HEK293 (cell line): ENCODE measurements at regions not wholly inside any gene's neighbourhood (a gene's known extent, or its start where the extent isn't known, plus 50 kb on each side); places are given as distances from the start of the nearest gene placed in this dataset.

Source experiments
- CTCF ChIA-PET: fragments of 350-600 bp; formaldehyde crosslinking; extraction: SDS; loops from one replicate; lab custom pipeline; 2021; ENCODE audit warnings: antibody characterized with exemption; lab: Yijun Ruan, JAX
- POLR2A ChIA-PET: fragments of 300-600 bp; formaldehyde crosslinking; extraction: SDS; loops from one replicate; lab custom pipeline; 2020; ENCODE audit warnings: antibody characterized with exemption, inconsistent platforms; lab: Yijun Ruan, JAX
- H3K27ac ChIP-seq: fragments of 200-500 bp; sonication (Bioruptor generic); 2 replicates; pipeline ENCODE4 v1.5.1; 2014; ENCODE audit warnings: low read depth, low read length, control low read depth, inconsistent platforms; ENCODE audit errors: extremely low read depth
- H3K36me3 ChIP-seq, 2 experiments: fragments of 200-500 bp in 1 of 2; sonication (Bioruptor generic) in 1 of 2; 1 replicate in 1 of 2; 2 replicates in 1 of 2; pipeline ENCODE4 v1.5.1; 2014 to 2017; ENCODE audit warnings: inconsistent platforms in 2 of 2, low read length in 2 of 2; ENCODE audit not compliant: control insufficient read depth in 2 of 2, insufficient read depth in 1 of 2
- H3K4me1 ChIP-seq: fragments of 200-500 bp; sonication (Bioruptor generic); 2 replicates; pipeline ENCODE4 v1.5.1; 2014; ENCODE audit warnings: mild to moderate bottlenecking, low read length, inconsistent platforms; ENCODE audit not compliant: control insufficient read depth, insufficient read depth
- H3K4me3 ChIP-seq: 2 replicates; pipeline ENCODE4 v1.5.1; 2011; ENCODE audit warnings: low read depth, mild to moderate bottlenecking, control low read depth, low read length, moderate library complexity
- H3K9me3 ChIP-seq: fragments of 200-500 bp; sonication (Bioruptor generic); 2 replicates; pipeline ENCODE4 v1.5.1; 2014; ENCODE audit warnings: low read depth, low read length, inconsistent platforms; ENCODE audit not compliant: control insufficient read depth, insufficient read depth
- BCL11B ChIP-seq: fragments of 450-650 bp; formaldehyde crosslinking; IDR thresholded peaks from 2 replicates; pipeline ENCODE4 v1.5.1; 2016; ENCODE audit warnings: low read depth, missing biosample characterization, missing genetic modification characterization
- EGR2 ChIP-seq: fragments of 450-650 bp; formaldehyde crosslinking; IDR thresholded peaks from 2 replicates; pipeline ENCODE4 v1.5.1; 2016; ENCODE audit warnings: low read depth, missing biosample characterization, missing genetic modification characterization
- HOXC10 ChIP-seq: sonication (generic); formaldehyde crosslinking; IDR thresholded peaks from 2 replicates; pipeline ENCODE4 v1.8.1; 2023; ENCODE audit warnings: mild to moderate bottlenecking, missing genetic modification reagents
- KLF9 ChIP-seq: fragments of 450-650 bp; formaldehyde crosslinking; IDR thresholded peaks from 2 replicates; pipeline ENCODE4 v1.5.1; 2016; ENCODE audit warnings: missing biosample characterization, missing genetic modification characterization, low read depth
- PRDM1 ChIP-seq: fragments of 450-650 bp; formaldehyde crosslinking; IDR thresholded peaks from 2 replicates; pipeline ENCODE4; 2016; ENCODE audit warnings: missing biosample characterization, missing genetic modification characterization
- SCRT1 ChIP-seq: fragments of 450-650 bp; formaldehyde crosslinking; IDR thresholded peaks from 2 replicates; pipeline ENCODE4 v1.5.1; 2016; ENCODE audit warnings: missing biosample characterization, missing genetic modification characterization, borderline replicate concordance
- TRIM28 ChIP-seq: IDR thresholded peaks from 2 replicates; pipeline ENCODE4 v1.6.1; 2011; ENCODE audit warnings: low read length, control low read depth, borderline replicate concordance
- ZFHX2 ChIP-seq: fragments of 450-650 bp; formaldehyde crosslinking; conservative IDR thresholded peaks from 2 replicates; pipeline ENCODE4 v1.5.1; 2016; ENCODE audit warnings: missing biosample characterization, missing genetic modification characterization
- ZNF19 ChIP-seq: fragments of 450-650 bp; formaldehyde crosslinking; IDR thresholded peaks from 2 replicates; pipeline ENCODE4; 2016; ENCODE audit warnings: missing biosample characterization, missing genetic modification characterization, low read depth
- ZNF24 ChIP-seq: fragments of 450-650 bp; formaldehyde crosslinking; IDR thresholded peaks from 2 replicates; pipeline ENCODE4 v1.5.1; 2016; ENCODE audit warnings: missing biosample characterization, missing genetic modification characterization
- ZNF274 ChIP-seq, 2 experiments: fragments of 200-500 bp in 1 of 2; fragments of 450-650 bp in 1 of 2; sonication (Bioruptor generic) in 1 of 2; formaldehyde crosslinking in 1 of 2; IDR thresholded peaks; 2 replicates each; pipeline versions ENCODE4 v1.5.1 to v1.6.1; 2014 to 2016; ENCODE audit warnings: borderline replicate concordance in 1 of 2, inconsistent platforms in 1 of 2, low read length in 1 of 2, missing biosample characterization in 1 of 2, missing genetic modification characterization in 1 of 2
- ZNF335 ChIP-seq: fragments of 450-650 bp; formaldehyde crosslinking; conservative IDR thresholded peaks from 2 replicates; pipeline ENCODE4 v1.5.1; 2016; ENCODE audit warnings: missing biosample characterization, missing genetic modification characterization
- ZNF350 ChIP-seq: fragments of 450-650 bp; formaldehyde crosslinking; IDR thresholded peaks from 2 replicates; pipeline ENCODE4 v1.5.0; 2017; ENCODE audit warnings: missing biosample characterization, mild to moderate bottlenecking, missing genetic modification characterization
- ZNF600 ChIP-seq: fragments of 450-650 bp; formaldehyde crosslinking; IDR thresholded peaks from 2 replicates; pipeline ENCODE4 v1.5.1; 2016; ENCODE audit warnings: missing biosample characterization, missing genetic modification characterization
- ZNF768 ChIP-seq: fragments of 450-650 bp; formaldehyde crosslinking; IDR thresholded peaks from 2 replicates; pipeline ENCODE4 v1.5.1; 2018; ENCODE audit warnings: missing biosample characterization, mild to moderate bottlenecking, missing genetic modification characterization
- ZXDB ChIP-seq: fragments of 450-650 bp; formaldehyde crosslinking; IDR thresholded peaks from 2 replicates; pipeline ENCODE4 v1.5.1; 2016; ENCODE audit warnings: missing biosample characterization, missing genetic modification characterization
- TF ChIP-seq, protein P1 (sequence below): fragments of 450-650 bp; formaldehyde crosslinking; IDR thresholded peaks from 2 replicates; pipeline ENCODE4 v1.5.1; 2017; ENCODE audit warnings: missing biosample characterization, mild to moderate bottlenecking, missing genetic modification characterization, moderate library complexity
- TF ChIP-seq, protein P2 (sequence below): fragments of 450-650 bp; formaldehyde crosslinking; IDR thresholded peaks from 2 replicates; pipeline ENCODE4 v1.5.1; 2017; ENCODE audit warnings: missing biosample characterization, missing genetic modification characterization

DNA sequence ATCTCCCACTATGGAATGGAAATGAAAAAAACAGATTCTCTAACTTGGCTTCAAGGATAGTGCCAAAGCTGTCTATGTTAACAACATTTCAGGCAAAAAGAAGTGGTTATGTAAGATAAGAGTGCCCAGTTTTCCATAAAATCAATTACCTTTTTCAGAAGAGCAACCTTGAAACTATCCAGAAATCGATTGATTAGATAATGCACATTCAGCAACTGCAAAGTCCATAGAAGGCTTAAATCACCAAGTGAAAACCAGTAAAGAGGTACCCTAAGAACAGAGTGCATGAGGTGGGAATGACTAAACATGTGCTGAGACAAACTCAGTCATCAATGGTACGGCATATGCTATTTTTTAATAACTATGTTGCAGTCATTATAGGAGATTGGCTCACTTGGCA lies 71.9 kb upstream of the TNKS2 start:
- TF ChIP-seq ZXDB (no peak), ZNF600 (tag by site-specific recombination) (no peak), ZNF274 (IDR thresholded peaks at IDR 0.05; ENCODE audit: low read length) (no peak), ZNF274 (tag by site-specific recombination; IDR thresholded peaks at IDR 0.05; ENCODE audit: borderline replicate concordance) (no peak), TRIM28 (no peak), HOXC10 (no peak), ZNF350 (tag by site-specific recombination) (no peak), BCL11B (no peak), KLF9 (tag by site-specific recombination) (no peak), ZNF768 (no peak), PRDM1 (tag by site-specific recombination) (no peak)
- TF ChIP-seq, protein P1, sequence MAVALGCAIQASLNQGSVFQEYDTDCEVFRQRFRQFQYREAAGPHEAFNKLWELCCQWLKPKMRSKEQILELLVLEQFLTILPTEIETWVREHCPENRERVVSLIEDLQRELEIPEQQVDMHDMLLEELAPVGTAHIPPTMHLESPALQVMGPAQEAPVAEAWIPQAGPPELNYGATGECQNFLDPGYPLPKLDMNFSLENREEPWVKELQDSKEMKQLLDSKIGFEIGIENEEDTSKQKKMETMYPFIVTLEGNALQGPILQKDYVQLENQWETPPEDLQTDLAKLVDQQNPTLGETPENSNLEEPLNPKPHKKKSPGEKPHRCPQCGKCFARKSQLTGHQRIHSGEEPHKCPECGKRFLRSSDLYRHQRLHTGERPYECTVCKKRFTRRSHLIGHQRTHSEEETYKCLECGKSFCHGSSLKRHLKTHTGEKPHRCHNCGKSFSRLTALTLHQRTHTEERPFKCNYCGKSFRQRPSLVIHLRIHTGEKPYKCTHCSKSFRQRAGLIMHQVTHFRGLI (tag by site-specific recombination), result no peak
- TF ChIP-seq, all 188 proteins: peak for 0
- H3K27ac ChIP-seq, result no peak overlapping the region
- no peaks in the 10 kb centered on the region for H3K36me3 ChIP-seq
- H3K9me3 ChIP-seq, result no peaks in the 10 kb centered on the region
- POLR2A ChIA-PET, result no interaction called here
- CTCF ChIA-PET, result interaction anchor here (0.6 kb wide), 1 partner anchor 13 kb away, joined by 3 read pairs; no protein-coding TSS in a partner anchor
- no peak overlapping the region for H3K4me3 ChIP-seq
- no peaks in the 10 kb centered on the region for H3K4me1 ChIP-seq

DNA sequence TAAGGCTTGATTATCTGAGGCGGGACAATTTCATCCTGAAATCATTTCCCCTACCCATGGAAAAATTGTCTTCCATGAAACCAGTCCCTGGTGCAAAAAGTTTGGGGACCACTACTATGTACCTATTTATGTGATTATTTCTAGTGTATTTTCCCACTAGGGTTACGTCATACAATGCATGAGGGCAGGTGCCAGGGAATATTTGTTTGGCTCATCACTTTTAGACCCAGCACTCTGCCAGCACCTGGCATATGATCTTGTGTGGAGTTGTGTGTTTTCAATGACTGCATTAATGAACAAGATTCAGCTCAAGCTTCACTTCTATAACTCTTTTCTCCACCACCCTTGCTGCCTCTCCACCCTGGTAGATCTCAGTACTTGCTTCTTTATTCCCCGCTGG lies 73.3 kb upstream of the TNKS2 start:
- Histone ChIP-seq H3K4me1 (no peaks in the 10 kb centered on the region), H3K9me3 (no peaks in the 10 kb centered on the region), H3K27ac (no peak overlapping the region), H3K4me3 (no peak overlapping the region), H3K36me3 (no peaks in the 10 kb centered on the region)
- TF ChIP-seq ZNF19 (tag by site-specific recombination), result no peak
- TF ChIP-seq ZNF24 (tag by site-specific recombination), result no peak
- TF ChIP-seq, protein P2, sequence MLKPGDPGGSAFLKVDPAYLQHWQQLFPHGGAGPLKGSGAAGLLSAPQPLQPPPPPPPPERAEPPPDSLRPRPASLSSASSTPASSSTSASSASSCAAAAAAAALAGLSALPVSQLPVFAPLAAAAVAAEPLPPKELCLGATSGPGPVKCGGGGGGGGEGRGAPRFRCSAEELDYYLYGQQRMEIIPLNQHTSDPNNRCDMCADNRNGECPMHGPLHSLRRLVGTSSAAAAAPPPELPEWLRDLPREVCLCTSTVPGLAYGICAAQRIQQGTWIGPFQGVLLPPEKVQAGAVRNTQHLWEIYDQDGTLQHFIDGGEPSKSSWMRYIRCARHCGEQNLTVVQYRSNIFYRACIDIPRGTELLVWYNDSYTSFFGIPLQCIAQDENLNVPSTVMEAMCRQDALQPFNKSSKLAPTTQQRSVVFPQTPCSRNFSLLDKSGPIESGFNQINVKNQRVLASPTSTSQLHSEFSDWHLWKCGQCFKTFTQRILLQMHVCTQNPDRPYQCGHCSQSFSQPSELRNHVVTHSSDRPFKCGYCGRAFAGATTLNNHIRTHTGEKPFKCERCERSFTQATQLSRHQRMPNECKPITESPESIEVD, result no peak
- TF ChIP-seq SCRT1, result no peak
- ChIA-PET POLR2A (no interaction called here), CTCF (no interaction called here)

DNA sequence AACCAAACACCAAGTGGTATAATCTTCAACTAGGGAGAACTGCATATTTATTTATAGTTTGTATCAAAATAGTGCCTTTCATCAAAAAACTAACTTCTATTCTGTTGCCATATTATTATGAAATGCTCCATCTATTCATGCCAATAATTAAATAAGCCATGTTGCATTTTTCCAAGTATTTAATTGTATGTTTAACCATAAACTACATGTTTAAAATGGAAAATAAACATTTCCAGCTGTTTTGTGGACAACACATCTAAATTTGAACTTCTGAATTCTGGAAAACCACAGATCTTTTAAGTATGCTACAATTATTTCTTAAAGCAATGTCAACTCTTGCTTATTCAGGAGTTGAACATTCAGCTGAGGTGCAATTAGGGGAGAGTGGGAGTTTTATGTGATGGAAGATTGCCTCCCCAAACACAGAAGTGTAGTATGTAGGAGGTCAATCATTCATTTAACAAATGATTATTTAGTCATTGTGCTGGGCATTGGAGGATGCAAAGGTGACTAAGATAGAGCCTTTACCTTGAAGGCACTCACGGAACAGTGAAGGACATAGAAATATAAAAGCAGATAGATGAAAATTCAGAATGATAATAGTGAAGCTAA lies 80.7 kb upstream of the PPP1R3C start:
- CTCF ChIA-PET, result interaction anchor here (0.6 to 0.7 kb wide), 2 partner anchors 13 to 727 kb away, joined by 3 read pairs; no protein-coding TSS in a partner anchor

More for the DNA sequence above, 80.7 kb upstream of the PPP1R3C start:
- POLR2A ChIA-PET, result no interaction called here
- Histone ChIP-seq H3K9me3 (no peaks in the 10 kb centered on the region), H3K36me3 (no peaks in the 10 kb centered on the region), H3K27ac (no peak overlapping the region), H3K4me3 (no peak overlapping the region), H3K4me1 (peaks cover 6% of the 10 kb centered on the region)
- TF ChIP-seq ZNF335 (tag by site-specific recombination), result no peak
- TF ChIP-seq ZFHX2 (tag by site-specific recombination), result peak; percentile 60
- peak; percentile 67; the same call in 1 of the 2 replicates for TF ChIP-seq EGR2 (tag by site-specific recombination)
